ENCODE measurements at regions not wholly inside any gene's neighbourhood (a gene's known extent, or its start where the extent isn't known, plus 50 kb on each side); places are given as distances from the start of the nearest gene placed in this dataset.

DNA sequence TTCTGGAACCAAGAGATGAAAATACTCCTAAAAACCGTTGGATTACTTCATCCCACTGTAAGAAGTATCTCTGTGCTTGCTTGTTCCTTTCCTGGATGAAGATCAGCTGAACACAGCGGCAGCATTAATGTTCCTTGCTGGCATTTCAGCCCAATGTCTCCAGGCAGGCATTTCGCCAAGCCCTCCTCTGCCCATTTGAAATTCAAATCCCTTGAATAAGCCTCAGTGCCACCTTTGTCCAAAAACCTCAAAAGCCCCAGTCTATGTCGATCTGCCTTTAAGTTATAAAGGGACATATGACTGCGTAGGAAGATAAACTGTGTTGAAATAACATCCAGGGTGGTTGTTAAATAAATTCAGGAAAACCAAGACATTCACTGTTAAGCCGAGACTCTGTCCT, 156.8 kb upstream of the PDZRN3 start:
- DNase-seq = no peak

DNA sequence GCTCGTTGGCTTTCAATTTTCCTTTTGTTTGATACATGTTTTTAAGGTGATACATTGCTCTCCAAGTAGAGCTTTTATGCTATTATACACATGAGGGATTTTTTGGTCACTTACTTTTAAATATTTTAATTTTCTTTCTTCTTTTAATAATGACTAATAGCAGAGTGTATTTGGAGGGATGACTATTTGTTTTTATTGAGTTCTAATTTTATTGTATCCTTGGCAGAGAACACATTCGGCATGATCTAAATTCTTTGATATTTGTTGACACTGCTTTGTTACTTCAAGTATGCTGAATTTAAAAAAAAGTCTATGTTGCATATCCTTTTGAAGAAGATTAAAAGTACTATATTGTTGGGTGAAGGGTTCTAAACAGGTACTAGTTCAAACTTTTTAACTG, 149.9 kb upstream of the PDZRN3 start:
- DNase-seq = no peak

DNA sequence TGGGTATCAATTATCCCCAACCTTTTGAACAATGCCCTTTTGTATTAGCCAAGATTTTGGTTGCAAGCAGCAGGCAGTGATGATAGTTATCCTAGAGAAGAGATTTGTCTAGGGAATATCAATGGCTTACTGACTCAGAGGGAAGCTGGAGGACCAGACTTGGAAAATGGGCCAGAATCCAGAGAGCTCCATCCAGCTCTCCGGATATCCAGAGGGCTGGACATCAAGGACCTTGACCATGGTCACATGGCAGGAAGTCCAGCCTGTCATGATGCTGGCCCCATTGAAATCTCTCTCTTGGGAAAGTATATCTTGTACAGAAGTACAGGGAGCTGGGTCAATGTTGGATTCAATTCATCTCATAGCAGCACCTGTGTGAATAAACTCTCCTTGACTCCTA, 148.5 kb upstream of the PDZRN3 start:
- DNase-seq = no peak

DNA sequence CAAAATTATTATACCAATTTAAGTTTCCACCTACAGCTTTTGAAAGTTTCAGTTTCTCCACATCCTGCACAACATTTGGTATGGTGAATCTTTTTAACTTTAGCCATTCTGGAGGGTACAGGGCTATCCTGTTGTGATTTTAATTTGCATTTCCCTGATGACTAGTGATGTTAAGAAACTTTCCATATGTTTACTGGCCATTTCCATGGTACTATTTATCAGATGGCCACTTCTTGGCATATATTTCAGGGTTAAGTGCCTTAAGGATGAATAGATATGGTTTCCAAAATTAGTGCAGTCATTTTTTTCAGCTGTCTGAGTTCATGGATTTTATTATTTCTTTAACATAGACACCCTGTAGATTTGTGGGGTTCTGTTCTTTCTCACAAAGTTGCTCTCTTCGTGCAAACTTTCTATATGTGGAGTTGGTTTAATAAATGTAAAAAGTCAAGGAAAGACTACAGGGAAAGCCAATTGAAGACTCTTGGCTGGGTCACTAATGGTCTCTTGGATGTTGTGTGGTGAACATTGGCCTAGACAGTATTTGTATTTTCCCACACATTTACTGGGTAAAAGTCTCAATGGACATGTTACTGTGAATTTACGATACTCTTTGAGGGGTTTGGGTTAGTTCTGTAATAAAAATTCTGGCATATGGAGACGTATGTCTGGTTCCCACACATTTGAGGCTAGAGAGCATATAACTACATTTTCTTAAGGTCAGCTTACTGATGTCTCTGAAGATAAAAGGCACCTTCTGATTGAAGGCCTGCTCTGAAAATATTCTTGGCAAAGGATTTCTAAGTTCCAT, 147.5 kb upstream of the PDZRN3 start:
- no peak for DNase-seq

DNA sequence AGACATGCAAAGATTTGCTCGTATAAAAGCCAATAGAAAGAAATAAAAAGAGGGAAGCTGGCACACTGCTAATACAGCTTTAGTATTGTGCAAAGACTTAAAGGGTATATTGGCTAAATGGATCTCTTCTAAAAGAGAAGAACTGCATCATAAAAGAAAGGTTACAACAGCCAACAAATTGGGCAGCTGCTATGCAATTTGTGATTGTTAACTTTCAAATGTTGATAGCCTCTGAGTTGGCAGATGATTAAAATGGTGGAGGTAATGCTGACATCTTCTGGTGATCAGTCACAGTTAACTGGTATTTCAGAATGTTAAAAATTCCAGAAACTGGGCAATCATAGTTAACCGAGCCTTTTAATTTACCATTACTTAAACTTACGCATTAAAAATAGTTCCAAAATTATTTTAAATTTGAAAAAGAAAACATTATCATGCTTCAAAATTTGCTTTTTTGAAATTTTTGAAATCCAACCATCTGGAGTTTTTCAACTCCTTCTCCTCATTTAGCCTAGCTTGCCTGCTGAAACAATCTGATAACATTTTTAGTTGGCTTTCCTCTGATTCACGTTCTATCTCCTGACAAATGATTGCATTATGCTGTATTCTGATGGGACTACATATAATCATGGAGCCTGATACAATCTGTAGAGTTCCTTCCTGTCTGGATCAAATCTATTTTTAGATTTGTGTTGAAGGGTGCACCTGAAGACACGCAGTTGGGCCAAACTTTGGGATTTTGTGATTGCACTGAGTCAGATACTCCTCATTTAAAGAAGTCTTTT, 144.0 kb upstream of the PDZRN3 start:
- DNase-seq = no peak

DNA sequence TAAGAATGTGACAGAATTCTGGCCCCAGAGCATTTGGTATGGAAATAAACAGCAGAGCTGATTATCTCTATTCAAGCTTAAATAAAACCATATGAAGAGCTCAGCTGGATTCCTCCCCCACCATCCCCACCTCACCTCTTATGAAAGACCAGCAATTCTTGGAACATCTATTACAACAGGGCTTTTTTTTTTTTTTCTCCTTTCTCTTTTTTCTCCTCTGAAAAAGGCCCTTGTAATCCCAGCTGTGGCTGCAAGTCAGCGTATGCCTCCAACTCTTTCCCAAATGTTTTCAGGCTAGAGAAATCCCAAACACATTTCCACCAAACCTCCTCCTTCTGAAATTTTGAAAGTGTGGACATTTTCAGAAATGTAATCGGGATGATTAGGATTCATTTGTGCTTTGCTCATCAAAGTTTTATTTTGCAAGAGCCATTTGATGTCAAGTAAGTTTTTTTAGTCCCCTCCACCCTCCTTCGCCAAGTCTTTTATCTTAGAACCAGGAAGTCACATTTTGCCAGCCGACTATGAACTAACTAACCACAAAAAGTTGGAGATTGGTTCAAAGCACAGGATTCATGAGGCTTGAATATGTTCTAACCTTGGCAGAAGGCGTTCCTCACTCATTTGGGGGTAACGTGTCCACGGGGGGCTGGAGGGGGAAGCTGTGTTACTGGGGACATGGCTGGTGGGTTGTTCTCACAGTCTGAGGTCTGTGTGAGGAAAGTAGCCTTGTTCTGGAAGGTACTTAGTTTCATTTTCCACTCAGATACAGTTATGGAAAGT, 142.0 kb upstream of the PDZRN3 start:
- no peak for DNase-seq

DNA sequence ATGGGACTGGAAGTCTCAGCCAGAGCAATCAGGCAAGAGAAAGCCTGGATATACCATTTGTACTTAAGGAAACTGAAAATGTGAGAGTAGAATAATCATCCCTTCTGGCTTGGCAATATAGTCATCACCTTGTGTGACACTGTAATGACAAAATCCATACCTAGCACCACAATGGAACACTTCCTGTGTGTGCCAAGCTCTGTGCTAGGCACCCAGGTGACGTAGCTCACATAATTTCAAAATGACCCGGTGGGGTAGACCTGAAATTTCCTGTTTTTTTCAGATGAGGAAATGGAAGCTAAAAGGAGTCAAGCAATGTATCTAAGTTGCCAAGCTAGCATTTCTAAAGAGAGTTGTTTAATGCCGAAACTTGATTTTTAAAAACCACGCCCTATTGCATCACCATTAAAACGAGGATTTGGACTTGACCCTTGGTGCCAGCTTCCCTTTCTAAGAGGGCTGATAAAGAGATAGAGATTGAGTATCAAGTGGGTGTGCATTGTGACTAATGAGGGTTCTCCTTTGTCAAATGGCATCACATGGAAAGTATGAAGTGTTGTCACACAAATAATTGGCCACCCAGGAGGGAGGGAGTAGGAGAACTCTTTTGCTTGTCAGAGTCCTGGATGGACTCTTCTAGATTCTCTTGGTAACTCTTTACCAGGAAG, 141.3 kb upstream of the PDZRN3 start:
- DNase-seq = no peak

DNA sequence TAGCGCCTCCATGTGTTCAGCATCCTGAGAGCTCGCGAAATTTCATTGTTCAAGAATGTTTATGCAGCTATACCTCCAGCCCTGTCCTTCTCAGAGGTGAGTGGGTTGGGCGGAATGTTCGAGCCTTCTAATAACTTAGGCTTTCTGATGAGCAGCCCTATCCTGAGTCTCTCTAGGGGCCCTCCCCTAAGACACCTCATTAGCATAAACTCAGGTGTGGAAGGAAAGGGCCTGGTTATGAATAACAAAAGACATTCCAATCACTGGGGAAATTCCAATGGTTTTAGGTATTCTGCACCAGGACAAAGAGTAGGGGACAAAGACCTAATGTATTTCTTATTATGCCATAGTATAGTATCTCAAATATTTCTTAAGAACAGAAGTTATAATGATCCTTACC, 138.1 kb upstream of the PDZRN3 start:
- no peak for DNase-seq

DNA sequence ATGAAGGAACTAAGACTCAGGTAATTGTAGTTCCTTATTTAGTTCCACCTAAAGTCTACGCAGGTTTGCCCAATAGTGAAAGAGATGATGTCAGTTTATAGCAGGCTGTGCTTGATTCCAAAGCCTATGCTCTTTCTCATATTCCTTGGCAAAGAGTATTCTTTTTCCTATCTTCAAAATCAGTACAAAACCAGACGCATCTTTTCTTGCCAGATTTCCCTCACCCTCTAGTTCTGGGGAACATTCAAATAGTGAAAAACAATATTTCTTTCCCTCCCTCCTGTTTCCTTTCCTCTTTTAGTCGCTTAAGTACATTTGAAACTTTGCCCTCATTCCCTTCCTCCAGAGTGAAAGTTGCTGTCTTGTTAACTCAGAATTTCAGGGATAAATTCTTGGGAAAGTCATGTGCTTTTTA, 134.6 kb upstream of the PDZRN3 start:
- DNase-seq = no peak

DNA sequence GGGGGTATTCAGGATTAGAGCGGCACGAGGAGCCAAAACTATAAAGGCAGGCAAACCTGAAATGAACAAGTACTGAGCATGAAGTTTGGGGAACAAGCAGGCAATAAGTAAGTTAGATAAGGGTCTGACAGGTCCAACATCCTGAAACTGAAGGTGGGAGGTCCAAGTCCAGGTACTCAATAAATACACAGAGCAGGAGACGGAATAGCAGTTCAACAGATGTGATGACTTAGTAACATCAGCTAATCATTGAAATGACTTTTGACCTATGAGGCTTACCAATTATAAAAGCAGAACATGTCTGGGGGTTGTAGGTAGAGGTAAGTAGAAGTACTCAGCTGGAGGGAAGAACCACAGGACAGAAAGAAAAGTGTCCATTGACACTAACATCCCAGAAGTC, 132.8 kb upstream of the PDZRN3 start:
- no peak for DNase-seq

DNA sequence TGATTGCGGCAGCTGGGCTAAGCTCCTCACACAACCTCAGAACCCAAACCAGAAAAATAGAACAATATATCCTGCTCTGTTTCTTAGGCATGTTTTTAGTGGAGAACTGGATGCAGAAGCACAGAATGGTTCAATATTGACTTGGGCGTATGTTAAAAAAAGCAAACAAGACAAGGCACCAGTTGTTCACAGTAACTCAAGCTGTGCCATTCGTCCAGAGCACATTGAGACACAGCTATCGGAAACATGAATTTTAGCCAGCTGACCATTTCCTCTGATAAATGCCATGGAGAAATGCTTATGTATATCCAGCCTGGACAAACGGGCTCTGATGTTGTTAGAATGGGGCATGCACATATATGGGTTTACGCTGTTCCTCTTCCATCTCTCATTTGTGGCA, 129.2 kb upstream of the PDZRN3 start:
- DNase-seq = no peak

DNA sequence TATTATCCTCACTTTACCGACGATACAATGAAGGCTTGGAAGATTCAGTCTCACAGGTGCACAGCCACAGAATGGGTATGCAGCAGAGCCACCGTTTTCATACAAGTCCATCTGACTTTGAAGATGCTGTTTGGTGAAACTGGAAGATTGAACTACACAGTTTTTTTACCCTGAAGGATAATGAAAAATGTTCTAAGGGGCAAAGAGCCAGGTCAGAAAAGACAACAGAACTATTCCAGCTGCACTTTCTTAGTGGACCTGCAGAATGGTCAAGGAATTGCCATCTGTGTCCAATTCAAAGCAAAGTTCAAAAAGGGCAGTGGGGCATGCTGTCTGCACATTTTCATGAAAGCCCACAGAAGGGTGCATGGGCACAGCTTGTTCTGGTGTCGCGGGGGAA, 127.6 kb upstream of the PDZRN3 start:
- DNase-seq = no peak

DNA sequence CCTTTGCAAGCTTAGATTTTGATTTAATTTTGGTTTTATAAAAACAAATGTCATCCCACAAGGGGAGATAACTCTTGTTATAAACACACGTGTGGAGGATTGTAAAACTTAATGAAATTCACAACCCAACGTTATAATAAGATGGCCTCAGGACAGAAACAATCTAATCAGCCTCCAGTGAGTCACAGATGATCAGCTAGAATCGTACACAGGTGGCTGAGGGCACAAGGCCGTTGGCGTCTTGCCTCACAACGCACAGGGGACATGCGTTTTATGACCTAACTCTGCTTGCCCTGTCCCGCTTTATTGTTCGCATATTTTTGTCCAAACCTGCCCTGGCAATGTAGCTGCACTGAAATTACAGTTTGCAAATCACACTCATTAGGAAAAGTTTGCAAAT, 121.9 kb upstream of the PDZRN3 start:
- DNase-seq = no peak

DNA sequence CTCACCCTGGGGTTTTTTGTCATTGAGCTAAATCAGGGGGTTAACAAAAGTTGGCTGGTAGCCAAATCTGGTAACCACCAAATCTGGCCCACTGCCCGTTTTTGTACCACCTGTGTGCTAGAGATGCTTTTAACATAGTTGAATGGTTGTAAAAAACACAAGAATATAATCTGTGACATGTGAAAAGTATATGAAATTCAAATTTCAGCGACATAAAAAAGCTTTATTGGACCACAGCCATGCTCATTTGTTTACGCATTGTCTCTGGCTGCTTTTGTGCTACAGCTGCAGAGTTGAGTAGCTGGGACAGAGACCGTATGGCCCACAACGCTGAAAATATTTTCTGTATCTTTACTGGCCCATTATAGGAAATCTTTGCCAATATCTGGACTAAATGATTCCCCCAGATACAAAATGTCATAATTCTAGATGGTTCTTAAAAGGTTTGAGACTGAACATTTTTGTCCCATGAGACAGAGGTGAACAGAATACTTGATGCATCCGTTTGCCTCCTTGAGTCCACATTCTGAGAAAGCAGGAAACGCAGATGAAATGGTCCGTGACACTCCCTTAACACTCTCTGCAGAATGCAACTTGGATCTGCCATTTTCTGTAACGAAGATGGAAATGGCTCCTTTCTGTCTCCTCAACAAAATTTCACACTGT, 120.9 kb upstream of the PDZRN3 start:
- DNase-seq = peak; percentile 0 to 19

DNA sequence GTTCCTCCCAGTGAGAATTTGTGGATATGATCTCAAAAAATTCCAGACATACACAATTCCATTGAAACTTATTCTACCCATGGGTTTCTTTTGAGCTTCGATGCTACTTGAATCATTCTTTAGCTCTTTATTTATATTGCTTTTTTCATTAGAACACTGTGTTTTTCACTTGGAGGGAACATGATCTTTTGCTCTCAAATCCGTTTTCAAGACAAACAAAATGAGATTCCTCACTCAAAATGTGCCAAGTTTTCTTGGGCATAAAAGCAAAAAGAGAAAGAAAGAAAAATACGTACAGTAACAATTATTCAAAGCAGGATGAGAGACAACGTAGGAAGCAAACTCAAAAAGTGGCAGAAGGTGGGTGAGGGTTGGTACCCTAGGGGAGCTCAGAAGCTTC, 118.8 kb upstream of the PDZRN3 start:
- no peak for DNase-seq

DNA sequence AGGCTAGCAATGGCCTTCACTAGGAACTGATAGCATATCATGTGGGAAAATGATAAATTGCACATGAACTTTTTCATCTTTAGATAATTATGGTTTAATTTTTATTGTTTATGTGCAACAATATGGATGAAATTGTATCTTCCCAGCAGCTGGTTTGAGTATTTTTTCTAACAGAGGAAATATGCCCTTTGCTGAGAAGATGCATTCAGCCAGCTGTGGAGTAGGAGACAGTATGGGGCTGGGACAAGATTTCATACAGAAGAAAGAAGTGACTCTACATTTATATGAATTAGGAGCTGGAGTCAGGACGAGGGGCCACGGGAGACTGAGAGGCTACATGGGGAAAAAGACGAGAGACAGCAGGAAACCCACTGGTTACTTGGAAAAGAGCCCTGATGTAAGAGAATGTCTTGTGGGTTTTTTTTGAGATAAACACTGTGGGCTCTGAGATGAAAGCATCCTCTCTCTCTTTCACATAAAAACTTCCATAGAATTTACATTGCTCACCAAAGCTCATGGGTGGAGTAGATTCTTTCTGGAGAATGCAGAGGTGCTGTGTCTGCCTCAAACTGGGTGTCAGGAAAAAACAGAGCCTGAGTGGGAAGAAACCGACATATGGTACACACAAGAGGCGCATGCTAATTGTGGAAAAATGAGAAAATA, 115.2 kb upstream of the PDZRN3 start:
- no peak for DNase-seq

DNA sequence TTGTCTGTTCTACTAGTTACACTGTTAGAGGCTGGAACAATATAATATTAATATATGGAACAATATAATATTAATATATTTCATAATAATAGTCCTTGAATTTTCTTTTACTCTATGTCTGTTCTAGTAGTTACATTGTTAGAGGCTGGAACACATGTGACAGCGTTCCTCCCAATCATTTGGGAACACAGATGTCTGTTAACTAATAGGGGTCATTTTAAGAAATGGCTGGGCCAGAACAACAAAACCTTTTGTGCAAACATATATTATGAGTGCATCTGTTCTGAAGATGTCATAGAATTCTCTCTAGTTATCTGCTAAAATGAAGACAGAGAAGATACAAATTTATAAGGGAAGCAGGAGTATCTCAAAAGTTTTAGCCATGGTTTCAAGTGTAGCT, 114.0 kb upstream of the PDZRN3 start:
- no peak for DNase-seq

DNA sequence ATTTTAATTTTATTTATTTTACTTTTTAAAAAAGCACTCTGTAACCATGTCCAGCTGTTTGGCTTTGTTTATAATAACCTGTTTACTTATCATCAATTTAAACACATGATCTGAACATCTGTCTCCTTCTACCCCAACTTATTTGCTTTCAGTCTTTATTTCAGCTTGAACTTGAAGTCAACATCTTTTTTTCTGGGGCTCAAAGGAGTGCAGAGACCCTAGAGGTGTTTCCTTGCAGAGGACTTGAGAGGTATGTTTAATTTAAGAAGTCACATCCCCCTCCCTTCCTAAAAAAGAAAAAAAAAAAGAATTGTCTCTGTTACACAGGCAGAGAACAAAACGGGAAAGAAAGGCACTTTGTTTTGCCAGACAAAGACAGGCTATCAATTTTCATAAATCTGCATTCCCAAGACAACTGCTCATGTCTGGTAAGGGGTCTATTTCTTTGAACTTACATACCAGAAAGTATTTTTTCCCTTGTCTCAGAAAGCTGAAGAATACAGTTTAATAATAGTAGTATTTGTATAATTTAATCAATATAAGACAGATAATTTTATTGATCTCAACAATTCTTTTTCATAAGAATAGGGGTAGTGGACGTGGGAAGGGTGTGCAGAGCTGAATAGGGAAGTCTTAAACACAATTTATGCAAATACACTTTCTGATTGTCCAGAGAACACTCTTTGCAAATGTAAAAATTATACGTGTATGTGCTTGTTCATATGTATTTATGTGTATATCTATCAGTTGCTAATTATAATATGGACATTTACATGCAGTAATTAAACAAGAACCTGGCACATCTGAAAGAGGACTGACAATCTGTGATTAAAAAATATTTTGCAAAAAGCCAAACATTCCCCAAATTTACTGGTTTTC, 109.7 kb upstream of the PDZRN3 start:
- DNase-seq = no peak

DNA sequence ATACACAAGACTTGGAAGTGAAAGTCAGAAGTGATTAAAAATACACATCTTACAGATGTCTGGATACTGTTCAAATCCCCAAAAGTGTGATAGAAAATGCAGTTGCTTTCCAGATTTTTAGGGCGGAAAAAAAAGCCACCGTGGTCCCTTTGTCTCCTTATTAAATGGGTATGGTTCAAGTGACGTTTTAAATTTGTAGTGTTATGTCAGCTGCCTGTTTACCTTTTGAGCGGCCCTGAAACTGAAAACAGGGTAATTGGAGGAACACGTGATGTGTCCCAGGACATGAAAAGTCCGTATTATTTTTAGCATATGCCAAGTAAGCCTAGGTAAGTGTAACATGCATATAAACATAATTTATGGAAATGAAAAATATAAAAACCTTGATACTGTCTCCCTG, 109.0 kb upstream of the PDZRN3 start:
- DNase-seq = no peak

DNA sequence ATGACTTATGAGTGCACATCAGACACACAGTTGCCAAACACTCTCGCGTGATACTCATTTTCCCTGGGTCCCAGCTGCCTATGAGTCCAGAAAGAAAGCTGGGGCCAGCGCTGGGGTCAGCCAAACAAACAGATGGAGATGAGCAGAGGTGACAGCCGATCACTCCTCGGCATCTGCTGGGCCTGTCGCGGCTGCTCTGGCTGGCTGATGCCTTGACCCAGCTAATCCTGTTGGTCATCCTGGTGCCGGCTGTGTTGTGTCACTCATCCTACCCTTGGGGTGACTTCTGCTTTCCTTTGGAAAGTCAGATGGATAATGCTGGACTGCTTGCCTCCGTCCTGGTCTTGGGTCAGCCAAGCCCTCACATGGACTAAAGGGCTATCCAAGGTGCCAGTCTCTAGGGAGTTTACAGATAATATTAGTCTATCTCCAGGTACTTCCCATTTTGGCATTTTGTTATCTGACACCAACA, 105.3 kb upstream of the PDZRN3 start:
- no peak for DNase-seq

DNA sequence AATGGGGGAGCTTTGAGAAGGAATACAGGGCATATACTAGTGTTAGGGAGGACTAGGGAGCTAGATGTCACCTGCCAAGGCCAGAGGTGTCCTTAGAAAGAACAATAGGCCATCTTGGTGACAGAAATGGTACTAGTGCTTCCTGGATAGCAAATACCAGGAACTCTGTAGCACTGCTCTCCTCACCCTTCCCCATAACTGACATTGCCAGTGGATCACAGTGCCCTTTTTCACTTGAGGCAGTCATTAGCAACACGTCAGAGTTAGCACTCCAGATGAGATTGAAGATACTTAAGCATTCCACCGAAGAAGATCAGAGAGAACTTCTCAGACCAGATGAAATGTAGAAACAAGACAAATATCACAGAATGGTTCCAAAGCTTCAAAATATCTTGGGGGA, 103.1 kb upstream of the PDZRN3 start:
- DNase-seq = no peak
